ENCODE measurements at regions not wholly inside any gene's neighbourhood (a gene's known extent, or its start where the extent isn't known, plus 50 kb on each side); places are given as distances from the start of the nearest gene placed in this dataset.
"Not testable (repeated sequence)": the region's sequence is repeated elsewhere in the genome, so short reads cannot be mapped to it uniquely, and the experiment has no call there.

GRCh38 chr14:45757655-45758054 is 504.7 kb upstream of the MIS18BP1 start:
- no peaks in the 10 kb centered on the region for H3K27me3 ChIP-seq (ENCODE audit: insufficient read depth, low read length)
- DNase-seq (ENCODE audit: low read depth) (no peak), FAIRE-seq (no peak)
- Mint-ChIP-seq H3K27me3 (ENCODE audit: low read depth, unreplicated experiment) (peaks cover 5% of the 10 kb centered on the region), H3K36me3 (ENCODE audit: low read depth, unreplicated experiment) (no peaks in the 10 kb centered on the region), H3K27ac (ENCODE audit: unreplicated experiment) (no peak overlapping the region), H3K4me3 (ENCODE audit: unreplicated experiment) (no peak overlapping the region), H3K9me3 (ENCODE audit: unreplicated experiment) (peaks cover 6% of the 10 kb centered on the region), H3K4me1 (ENCODE audit: low read depth, unreplicated experiment) (no peaks in the 10 kb centered on the region)
- no peaks in the 10 kb centered on the region for H3K9me3 ChIP-seq (ENCODE audit: insufficient read depth, low read depth, low read length)
- H3K4me2 ChIP-seq (ENCODE audit: low read length) = no peak overlapping the region
- H3K9ac ChIP-seq (ENCODE audit: low read length) = no peak overlapping the region
- TF ChIP-seq CTCF (IDR thresholded peaks at IDR 0.05; ENCODE audit: insufficient read depth, low read depth, low read length) (no peak), EZH2 (IDR thresholded peaks at IDR 0.05; ENCODE audit: insufficient read depth, low read length) (no peak)
- no peak overlapping the region for H2AFZ ChIP-seq (ENCODE audit: low read depth, low read length)
- H3K27ac ChIP-seq (ENCODE audit: low read depth, low read length) = no peak overlapping the region
- H3K4me3 ChIP-seq (ENCODE audit: insufficient read depth, low read depth, low read length) = no peak overlapping the region
- H3K4me1 ChIP-seq (ENCODE audit: insufficient read depth, low read length) = no peaks in the 10 kb centered on the region
- no peaks in the 10 kb centered on the region for H3K36me3 ChIP-seq (ENCODE audit: insufficient read depth, low read length)
- no peaks in the 10 kb centered on the region for H3K79me2 ChIP-seq (ENCODE audit: insufficient read depth, low read length)
- H4K20me1 ChIP-seq (ENCODE audit: insufficient read depth, low read length) = no peaks in the 10 kb centered on the region

- not testable (repeated sequence) for H3K4me3 Mint-ChIP-seq (ENCODE audit: unreplicated experiment); H3K36me3 Mint-ChIP-seq (ENCODE audit: low read depth, unreplicated experiment); H3K36me3 ChIP-seq (ENCODE audit: insufficient read depth, low read length); H2AFZ ChIP-seq (ENCODE audit: low read depth, low read length); H3K4me1 Mint-ChIP-seq (ENCODE audit: low read depth, unreplicated experiment); H3K9me3 Mint-ChIP-seq (ENCODE audit: unreplicated experiment); H3K4me2 ChIP-seq (ENCODE audit: low read length); H4K20me1 ChIP-seq (ENCODE audit: insufficient read depth, low read length); FAIRE-seq; H3K9me3 ChIP-seq (ENCODE audit: insufficient read depth, low read depth, low read length); H3K4me1 ChIP-seq (ENCODE audit: insufficient read depth, low read length); DNase-seq (ENCODE audit: low read depth); H3K27ac Mint-ChIP-seq (ENCODE audit: unreplicated experiment); H3K79me2 ChIP-seq (ENCODE audit: insufficient read depth, low read length); H3K9ac ChIP-seq (ENCODE audit: low read length); H3K27me3 ChIP-seq (ENCODE audit: insufficient read depth, low read length); H3K27ac ChIP-seq (ENCODE audit: low read depth, low read length); H3K27me3 Mint-ChIP-seq (ENCODE audit: low read depth, unreplicated experiment); H3K4me3 ChIP-seq (ENCODE audit: insufficient read depth, low read depth, low read length)
Observed at GRCh38 chr14:45756412-45756811, 503.4 kb upstream of the MIS18BP1 start.

GRCh38 chr14:45743884-45744283 is 490.9 kb upstream of the MIS18BP1 start:
- H3K4me2 ChIP-seq (ENCODE audit: low read length) = no peak overlapping the region
- Mint-ChIP-seq H3K36me3 (ENCODE audit: low read depth, unreplicated experiment) (no peaks in the 10 kb centered on the region), H3K27me3 (ENCODE audit: low read depth, unreplicated experiment) (no peaks in the 10 kb centered on the region), H3K4me1 (ENCODE audit: low read depth, unreplicated experiment) (peaks cover 6% of the 10 kb centered on the region), H3K4me3 (ENCODE audit: unreplicated experiment) (no peak overlapping the region), H3K9me3 (ENCODE audit: unreplicated experiment) (no peaks in the 10 kb centered on the region), H3K27ac (ENCODE audit: unreplicated experiment) (no peak overlapping the region)
- TF ChIP-seq CTCF (IDR thresholded peaks at IDR 0.05; ENCODE audit: insufficient read depth, low read depth, low read length) = no peak
- no peak for TF ChIP-seq EZH2 (IDR thresholded peaks at IDR 0.05; ENCODE audit: insufficient read depth, low read length)
- H3K27ac ChIP-seq (ENCODE audit: low read depth, low read length) = no peak overlapping the region
- no peak for FAIRE-seq
- no peaks in the 10 kb centered on the region for H3K27me3 ChIP-seq (ENCODE audit: insufficient read depth, low read length)
- no peaks in the 10 kb centered on the region for H3K4me1 ChIP-seq (ENCODE audit: insufficient read depth, low read length)
- no peak overlapping the region for H3K9ac ChIP-seq (ENCODE audit: low read length)
- no peaks in the 10 kb centered on the region for H3K36me3 ChIP-seq (ENCODE audit: insufficient read depth, low read length)
- H4K20me1 ChIP-seq (ENCODE audit: insufficient read depth, low read length) = no peaks in the 10 kb centered on the region
- no peak for DNase-seq (ENCODE audit: low read depth)
- no peak overlapping the region for H3K4me3 ChIP-seq (ENCODE audit: insufficient read depth, low read depth, low read length)
- H3K9me3 ChIP-seq (ENCODE audit: insufficient read depth, low read depth, low read length) = no peaks in the 10 kb centered on the region
- H3K79me2 ChIP-seq (ENCODE audit: insufficient read depth, low read length) = no peaks in the 10 kb centered on the region
- H2AFZ ChIP-seq (ENCODE audit: low read depth, low read length) = no peak overlapping the region
